ENCODE measurements at regions not wholly inside any gene's neighbourhood (a gene's known extent, or its start where the extent isn't known, plus 50 kb on each side); places are given as distances from the start of the nearest gene placed in this dataset.

DNA sequence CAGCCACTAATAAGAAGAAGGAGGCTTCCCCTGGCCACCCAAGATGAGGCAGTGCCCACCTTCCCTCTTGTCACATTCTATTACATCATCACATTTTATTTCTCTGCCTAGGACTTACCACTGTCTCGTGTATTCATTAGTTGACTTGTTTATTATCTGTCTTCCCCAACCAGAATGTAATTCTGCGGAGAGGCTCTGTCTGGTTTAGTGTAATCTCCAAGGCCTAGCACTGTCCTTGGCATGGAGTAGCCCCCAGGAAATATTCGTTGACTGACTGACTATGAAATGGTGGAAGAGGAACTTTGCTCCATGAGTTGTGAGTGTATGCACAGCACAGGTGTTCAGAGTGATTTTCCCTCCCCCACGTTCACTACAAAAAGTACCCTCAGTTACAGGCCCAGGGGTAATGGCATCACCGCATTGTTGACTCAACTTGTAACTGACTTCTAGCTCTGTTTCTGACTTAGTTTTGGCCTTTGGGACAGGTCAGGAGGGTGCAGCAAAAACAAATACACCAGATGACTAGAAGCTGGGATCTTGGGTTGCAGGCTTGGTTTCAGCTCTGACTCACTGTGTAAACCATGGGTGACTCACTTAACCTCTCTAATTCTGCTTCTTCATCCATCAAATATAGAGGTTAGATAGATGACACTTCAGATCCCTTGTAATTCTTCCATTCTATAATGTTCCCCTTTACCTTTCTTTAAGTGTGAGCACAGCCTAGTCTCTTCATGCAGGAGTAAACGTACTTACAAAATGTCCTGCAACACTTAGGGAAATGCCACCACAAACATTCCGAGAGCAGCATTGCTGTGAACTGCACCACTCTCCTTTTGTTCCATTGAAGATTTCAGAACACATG is 229.7 kb downstream of the KCNRG start:
- TF ChIP-seq EZH2 (IDR thresholded peaks at IDR 0.05; ENCODE audit: borderline replicate concordance, low read depth, low read length, poor library complexity, severe bottlenecking), result no peak
- TF ChIP-seq CTCF (conservative IDR thresholded peaks at IDR 0.05; ENCODE audit: low read depth, low read length), result no peak
- intact Hi-C loops (cut with micrococcal nuclease; ENCODE audit: unreplicated experiment), result no loop called here
- no peak for DNase-seq (ENCODE audit: low spot score)
- H3K27ac ChIP-seq (ENCODE audit: low read depth, low read length, poor library complexity, severe bottlenecking), result no peak overlapping the region
- H3K4me3 ChIP-seq (ENCODE audit: low read depth, low read length, poor library complexity, severe bottlenecking), result no peak overlapping the region
- POLR2A ChIA-PET (ENCODE audit: low non-redundant PET), result no interaction called here
- no peaks in the 10 kb centered on the region for H3K27me3 ChIP-seq (replicated peaks; ENCODE audit: insufficient read depth, low read depth, low read length, poor library complexity)
- no TSS peak for BruUV-seq (replicated peaks)
- no peaks in the 10 kb centered on the region for H3K9me3 ChIP-seq (ENCODE audit: low read depth, low read length, poor library complexity, severe bottlenecking)
- H3K36me3 ChIP-seq (ENCODE audit: insufficient read depth, low read length, poor library complexity, severe bottlenecking), result no peaks in the 10 kb centered on the region
- no peaks in the 10 kb centered on the region for H3K4me1 ChIP-seq (ENCODE audit: insufficient read depth, low read length, poor library complexity, severe bottlenecking)
- CTCF ChIA-PET, result no interaction called here

GRCh38 chr13:50247223-50247622 is 232.0 kb downstream of the KCNRG start:
- Histone ChIP-seq H3K27me3 (replicated peaks; ENCODE audit: insufficient read depth, low read depth, low read length, poor library complexity) (no peaks in the 10 kb centered on the region), H3K4me3 (ENCODE audit: low read depth, low read length, poor library complexity, severe bottlenecking) (no peak overlapping the region), H3K27ac (ENCODE audit: low read depth, low read length, poor library complexity, severe bottlenecking) (no peak overlapping the region), H3K4me1 (ENCODE audit: insufficient read depth, low read length, poor library complexity, severe bottlenecking) (no peaks in the 10 kb centered on the region), H3K9me3 (ENCODE audit: low read depth, low read length, poor library complexity, severe bottlenecking) (no peaks in the 10 kb centered on the region), H3K36me3 (ENCODE audit: insufficient read depth, low read length, poor library complexity, severe bottlenecking) (no peaks in the 10 kb centered on the region)
- BruUV-seq (replicated peaks), result no TSS peak
- ChIA-PET CTCF (no interaction called here), POLR2A (ENCODE audit: low non-redundant PET) (no interaction called here)
- no peak for DNase-seq (ENCODE audit: low spot score)
- intact Hi-C loops (cut with micrococcal nuclease; ENCODE audit: unreplicated experiment), result no loop called here
- TF ChIP-seq EZH2 (IDR thresholded peaks at IDR 0.05; ENCODE audit: borderline replicate concordance, low read depth, low read length, poor library complexity, severe bottlenecking) (no peak), CTCF (conservative IDR thresholded peaks at IDR 0.05; ENCODE audit: low read depth, low read length) (no peak)

GRCh38 chr13:50248516-50249143 is 233.4 kb downstream of the KCNRG start:
- no peaks in the 10 kb centered on the region for H3K4me1 ChIP-seq (ENCODE audit: insufficient read depth, low read length, poor library complexity, severe bottlenecking)
- no peaks in the 10 kb centered on the region for H3K27me3 ChIP-seq (replicated peaks; ENCODE audit: insufficient read depth, low read depth, low read length, poor library complexity)
- DNase-seq (ENCODE audit: low spot score), result no peak
- intact Hi-C loops (cut with micrococcal nuclease; ENCODE audit: unreplicated experiment), result no loop called here
- BruUV-seq (replicated peaks), result no TSS peak
- no peaks in the 10 kb centered on the region for H3K9me3 ChIP-seq (ENCODE audit: low read depth, low read length, poor library complexity, severe bottlenecking)
- H3K36me3 ChIP-seq (ENCODE audit: insufficient read depth, low read length, poor library complexity, severe bottlenecking), result no peaks in the 10 kb centered on the region
- ChIA-PET CTCF (no interaction called here), POLR2A (ENCODE audit: low non-redundant PET) (no interaction called here)
- H3K4me3 ChIP-seq (ENCODE audit: low read depth, low read length, poor library complexity, severe bottlenecking), result no peak overlapping the region
- TF ChIP-seq CTCF (conservative IDR thresholded peaks at IDR 0.05; ENCODE audit: low read depth, low read length) (no peak), EZH2 (IDR thresholded peaks at IDR 0.05; ENCODE audit: borderline replicate concordance, low read depth, low read length, poor library complexity, severe bottlenecking) (no peak)
- H3K27ac ChIP-seq (ENCODE audit: low read depth, low read length, poor library complexity, severe bottlenecking), result no peak overlapping the region
